Transverse colon (tissue), 4 donors: ENCODE measurements at regions not wholly inside any gene's neighbourhood (a gene's known extent, or its start where the extent isn't known, plus 50 kb on each side); places are given as distances from the start of the nearest gene placed in this dataset.

Experiments used
- DNase-seq: peaks from one replicate; pipeline ENCODE4 v3.0.0-alpha.2; 2019
- H3K27ac ChIP-seq, 4 donors: fragments of 200-600 bp; sonication (generic); 2 replicates each; pipeline ENCODE4 v1.5.1; 2016 to 2018; ENCODE audit warnings: inconsistent platforms in 4 of 4
- H3K27me3 ChIP-seq: fragments of 200-600 bp; sonication (generic); 2 replicates; pipeline ENCODE4 v1.5.1; 2017; ENCODE audit warnings: inconsistent platforms
- H3K36me3 ChIP-seq, 4 donors: fragments of 200-600 bp; sonication (generic); 2 replicates each; pipeline ENCODE4 v1.5.1; 2017 to 2019; ENCODE audit warnings: inconsistent platforms in 4 of 4
- H3K4me1 ChIP-seq, 4 donors: fragments of 200-600 bp; sonication (generic); 2 replicates each; pipeline ENCODE4 v1.5.1; 2017 to 2020; ENCODE audit warnings: inconsistent platforms in 4 of 4
- H3K4me3 ChIP-seq, 4 donors: fragments of 200-600 bp; sonication (generic); 1 replicate in 1 of 4; 2 replicates in 3 of 4; pipeline versions ENCODE4 v1.5.1 to v1.6.1; 2017 to 2019; ENCODE audit warnings: inconsistent platforms in 4 of 4
- H3K9me3 ChIP-seq, 2 donors: fragments of 200-600 bp; sonication (generic); 2 replicates each; pipeline ENCODE4 v1.5.1; 2017 to 2019; ENCODE audit warnings: inconsistent platforms in 2 of 2
- CTCF ChIP-seq, 5 experiments: fragments of 200-600 bp in 3 of 5; fragments of 450-650 bp in 2 of 5; sonication (generic) in 3 of 5; IDR thresholded peaks; 1 replicate in 2 of 5; 2 replicates in 3 of 5; pipeline ENCODE4 v1.5.1; 2016 to 2017; ENCODE audit warnings: antibody characterized with exemption in 5 of 5, inconsistent platforms in 3 of 5, mild to moderate bottlenecking in 2 of 5, moderate library complexity in 1 of 5
- EP300 ChIP-seq: sonication (generic); formaldehyde crosslinking; IDR thresholded peaks from one replicate; pipeline ENCODE4 v1.6.1; 2017; ENCODE audit warnings: antibody characterized with exemption, low read depth
- POLR2A ChIP-seq: fragments of 450-650 bp; IDR thresholded peaks from one replicate; pipeline ENCODE4 v1.6.1; 2016; ENCODE audit warnings: antibody characterized with exemption, mild to moderate bottlenecking, moderate library complexity
- POLR2AphosphoS5 ChIP-seq, 3 donors: sonication (generic); formaldehyde crosslinking; IDR thresholded peaks; one replicate each; pipeline ENCODE4 v1.6.1; 2016; ENCODE audit warnings: antibody characterized with exemption in 3 of 3
- WGBS, 2 donors: methylation state at CpG; one replicate each; pipeline ENCODE4 v1.1.5; 2018; ENCODE audit warnings: low coverage in 1 of 2; 5-methylcytosine and 5-hydroxymethylcytosine counted together
- in situ Hi-C, 4 donors: fragments of 200-750 bp; cut with MboI; loops; one replicate each; pipeline versions ENCODE4 v1.15.0 to v1.15.1; 2017; ENCODE audit warnings: low sequenced_read_pairs in 3 of 4, low pct_ligation_motif_present in 1 of 4, low pct_unique_long_range_greater_than_20kb in 1 of 4
- intact Hi-C: fragments of 100-400 bp; cut with DNase I; formaldehyde crosslinking; loops from one replicate; pipeline ENCODE4 v1.15.1; 2023; ENCODE audit warnings: low total_unique reads

DNA sequence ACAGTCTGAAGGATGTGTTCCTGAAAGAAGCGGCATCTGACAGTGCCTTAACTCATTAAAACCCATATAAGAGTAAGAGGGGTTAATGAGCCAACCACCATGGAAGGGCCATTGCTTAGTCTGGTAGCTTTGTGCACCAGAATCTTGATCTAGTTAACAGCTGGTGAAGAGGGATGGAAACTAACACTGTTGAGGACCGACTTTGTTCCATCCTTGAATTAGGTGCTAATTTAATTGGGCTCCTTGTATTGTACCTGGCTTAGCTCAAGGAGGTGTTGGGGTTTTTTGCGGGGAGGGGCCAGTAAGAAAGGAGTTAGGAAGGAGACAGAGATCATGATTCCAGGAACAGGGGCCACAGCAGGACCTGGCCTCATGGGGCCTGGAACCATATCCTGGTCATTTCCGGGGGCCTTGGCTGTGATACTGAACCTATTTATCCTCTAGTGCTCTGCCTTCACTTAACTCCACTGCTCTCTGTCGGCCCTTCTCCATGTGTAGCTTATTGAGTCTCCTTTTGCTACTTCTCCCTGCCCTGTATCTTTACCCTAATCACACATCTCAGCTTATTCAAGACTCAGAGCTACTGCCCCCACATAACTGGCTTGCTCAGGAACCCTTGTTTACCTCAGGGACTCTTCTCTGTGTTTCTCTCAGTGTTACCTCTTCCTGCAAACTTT, 93.0 kb downstream of the RPL22L1 start:
- no peak for DNase-seq
- intact Hi-C loops (loop anchor here (5.0 kb wide), 1 partner anchor 625 kb away; no protein-coding TSS in a partner anchor), in situ Hi-C loops (no loop called here)
- Histone ChIP-seq H3K36me3 (no peaks in the 10 kb centered on the region), H3K9me3 (no peaks in the 10 kb centered on the region), H3K27ac (no peak overlapping the region), H3K27me3 (no peaks in the 10 kb centered on the region), H3K4me3 (no peak overlapping the region), H3K4me1 (no peaks in the 10 kb centered on the region)
- TF ChIP-seq POLR2A (no peak), EP300 (no peak), CTCF (IDR thresholded peaks at IDR 0.05) (no peak), POLR2AphosphoS5 (IDR thresholded peaks at IDR 0.05) (no peak)
- 88 to 92% methylated on average over 2 to 5 of the region's 5 CpGs for WGBS, 2 donors

DNA sequence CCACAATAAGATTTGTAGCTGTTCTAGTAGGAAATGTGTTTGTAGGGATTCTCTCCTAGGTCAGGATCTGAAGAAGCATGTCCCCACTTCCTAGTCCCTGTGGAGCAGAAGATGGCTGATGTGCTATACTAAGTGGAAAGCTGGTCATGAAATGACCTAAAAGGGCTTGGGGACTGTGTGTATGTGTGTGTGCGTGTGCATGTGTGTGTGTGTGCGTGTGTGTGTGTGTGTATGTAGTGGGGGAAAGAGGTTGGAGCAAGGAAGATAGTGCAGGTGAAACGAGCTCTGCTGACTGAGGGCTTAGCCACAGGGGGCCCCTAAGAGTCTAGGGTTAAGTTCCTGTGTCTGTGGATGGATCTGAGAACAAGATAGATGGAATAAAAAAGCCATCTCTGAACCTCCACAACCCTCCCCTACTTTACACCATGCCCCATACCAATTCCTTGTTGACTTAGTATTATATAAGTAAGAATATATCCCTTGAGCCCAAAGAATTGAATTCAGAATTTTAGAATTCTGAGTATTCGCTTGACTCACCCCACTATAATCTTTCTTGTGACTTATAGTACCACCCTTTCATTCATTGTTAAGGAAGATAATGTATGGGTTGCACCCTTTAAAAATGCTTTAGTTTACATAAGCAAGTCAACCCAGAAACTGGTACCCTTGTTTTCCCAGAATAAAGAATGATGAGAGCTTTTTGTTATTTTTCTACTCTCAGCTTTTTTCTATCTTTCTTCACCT, 96.1 kb downstream of the RPL22L1 start:
- no peaks in the 10 kb centered on the region for H3K36me3 ChIP-seq
- DNase-seq: no peak
- H3K27me3 ChIP-seq: no peaks in the 10 kb centered on the region
- TF ChIP-seq POLR2A: no peak
- no peak for TF ChIP-seq EP300
- no peak for TF ChIP-seq POLR2AphosphoS5 (IDR thresholded peaks at IDR 0.05)
- TF ChIP-seq CTCF (IDR thresholded peaks at IDR 0.05): no peak
- 53 to 82% methylated on average over 2 to 4 of the region's 4 CpGs for WGBS, 2 donors
- H3K9me3 ChIP-seq: no peaks in the 10 kb centered on the region
- H3K4me3 ChIP-seq: no peak overlapping the region
- intact Hi-C loops: no loop called here
- in situ Hi-C loops: no loop called here
- H3K27ac ChIP-seq: no peak overlapping the region
- no peaks in the 10 kb centered on the region for H3K4me1 ChIP-seq

DNA sequence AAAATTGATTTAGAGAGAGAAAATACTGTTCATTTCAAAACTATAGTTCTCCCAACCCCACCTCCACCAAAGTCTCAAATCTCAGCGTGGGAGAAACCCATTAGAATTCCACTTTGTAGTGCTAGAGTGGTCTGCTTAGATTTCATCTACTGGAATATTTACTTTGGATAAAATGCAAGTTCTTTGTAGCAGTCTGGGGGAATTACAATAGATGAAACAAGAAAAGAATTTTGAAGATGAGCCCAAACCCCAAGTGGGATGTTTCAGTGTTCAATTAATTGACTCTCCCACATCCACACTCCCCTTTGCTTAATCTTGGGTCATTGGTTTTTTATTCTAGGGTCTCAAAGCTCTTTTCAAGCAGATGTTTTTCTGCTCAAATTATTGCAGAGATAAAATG, 97.8 kb downstream of the RPL22L1 start:
- in situ Hi-C loops: no loop called here
- TF ChIP-seq EP300: no peak
- no peak for TF ChIP-seq CTCF (IDR thresholded peaks at IDR 0.05)
- no peak for TF ChIP-seq POLR2AphosphoS5 (IDR thresholded peaks at IDR 0.05)
- no peak for TF ChIP-seq POLR2A
- intact Hi-C loops: no loop called here
- Histone ChIP-seq H3K4me1 (no peaks in the 10 kb centered on the region), H3K9me3 (no peaks in the 10 kb centered on the region), H3K4me3 (no peak overlapping the region), H3K27me3 (no peaks in the 10 kb centered on the region), H3K36me3 (no peaks in the 10 kb centered on the region), H3K27ac (no peak overlapping the region)
- DNase-seq: no peak
- 44 to 66% methylated on average over 1 of the region's 1 CpG for whole genome bisulfite sequencing, 2 donors

DNA sequence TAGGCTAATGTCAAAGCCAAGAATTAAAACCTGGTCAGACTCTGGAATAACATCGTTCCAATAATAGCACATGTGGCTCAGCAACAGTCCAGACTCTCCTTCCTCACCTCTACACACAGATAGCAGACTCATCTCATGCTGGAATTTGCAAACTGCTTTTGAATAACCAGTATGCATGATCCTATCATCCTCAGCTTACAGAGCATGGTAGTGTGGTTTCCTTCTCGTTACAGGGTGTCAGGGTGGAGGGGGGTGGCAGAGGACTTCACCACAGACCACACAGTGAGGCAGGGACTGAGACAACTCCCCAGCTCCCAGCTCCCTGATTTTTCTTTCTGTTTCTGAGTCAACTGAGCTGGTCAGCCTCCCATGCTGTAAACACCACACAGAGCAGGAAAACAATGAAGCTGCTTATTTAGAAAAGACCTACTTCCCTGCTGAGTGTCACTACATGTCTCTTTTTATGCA, 101.6 kb downstream of the RPL22L1 start:
- 45 to 80% methylated on average over 1 to 2 of the region's 2 CpGs for WGBS, 2 donors
- in situ Hi-C loops (no loop called here), intact Hi-C loops (no loop called here)
- H3K27ac ChIP-seq: no peak overlapping the region
- no peaks in the 10 kb centered on the region for H3K9me3 ChIP-seq
- H3K4me3 ChIP-seq: no peak overlapping the region
- H3K4me1 ChIP-seq: no peaks in the 10 kb centered on the region
- DNase-seq: no peak
- TF ChIP-seq CTCF (IDR thresholded peaks at IDR 0.05): no peak
- no peak for TF ChIP-seq POLR2A
- no peak for TF ChIP-seq POLR2AphosphoS5 (IDR thresholded peaks at IDR 0.05)
- TF ChIP-seq EP300: no peak
- no peaks in the 10 kb centered on the region for H3K27me3 ChIP-seq
- no peaks in the 10 kb centered on the region for H3K36me3 ChIP-seq
